ES-I3 (cell line): ENCODE measurements at regions not wholly inside any gene's neighbourhood (a gene's known extent, or its start where the extent isn't known, plus 50 kb on each side); places are given as distances from the start of the nearest gene placed in this dataset.

Experiments
- H3K36me3 ChIP-seq: 2 replicates; pipeline ENCODE4 v1.6.1; 2013; ENCODE audit warnings: mild to moderate bottlenecking, low read length, control low read depth, moderate library complexity; ENCODE audit not compliant: insufficient read depth
- H3K4me1 ChIP-seq: 2 replicates; pipeline ENCODE4 v1.6.1; 2013; ENCODE audit warnings: mild to moderate bottlenecking, control low read depth, low read length; ENCODE audit not compliant: insufficient read depth
- H3K9ac ChIP-seq: 2 replicates; pipeline ENCODE4 v1.6.1; 2013; ENCODE audit warnings: low read depth, mild to moderate bottlenecking, low read length, moderate library complexity
- H3K9me3 ChIP-seq: 2 replicates; pipeline ENCODE4 v1.6.1; 2013; ENCODE audit warnings: mild to moderate bottlenecking, low read length, moderate library complexity; ENCODE audit not compliant: control insufficient read depth, insufficient read depth

GRCh38 chr13:34748073-34748472 lies 194.0 kb upstream of the NBEA start:
- Histone ChIP-seq H3K36me3 (no peaks in the 10 kb centered on the region), H3K9me3 (no peaks in the 10 kb centered on the region), H3K4me1 (no peaks in the 10 kb centered on the region; the same call in 1 of the 2 replicates), H3K9ac (no peak overlapping the region)

DNA sequence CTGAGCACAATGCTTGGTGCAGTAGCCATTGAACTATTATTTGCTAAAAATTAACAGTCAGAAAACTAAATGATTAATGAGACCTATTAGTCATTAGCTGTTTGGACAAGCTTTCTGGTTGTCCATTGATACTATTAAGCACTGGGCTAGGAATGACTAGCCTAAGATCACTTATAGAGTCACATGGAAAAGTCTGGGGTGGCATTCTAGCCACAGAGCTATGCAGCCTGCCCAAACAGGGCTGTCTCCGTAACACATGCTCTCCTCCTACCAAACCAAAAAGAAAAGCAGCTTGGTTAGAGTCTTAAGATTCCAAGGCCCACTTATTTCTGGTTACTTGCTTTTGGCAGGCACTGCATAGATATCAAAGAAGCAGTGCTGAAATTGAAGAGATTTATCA lies 193.5 kb upstream of the NBEA start:
- Histone ChIP-seq H3K9me3 (no peaks in the 10 kb centered on the region), H3K36me3 (no peaks in the 10 kb centered on the region), H3K4me1 (no peaks in the 10 kb centered on the region; the same call in 1 of the 2 replicates), H3K9ac (no peak overlapping the region)

DNA sequence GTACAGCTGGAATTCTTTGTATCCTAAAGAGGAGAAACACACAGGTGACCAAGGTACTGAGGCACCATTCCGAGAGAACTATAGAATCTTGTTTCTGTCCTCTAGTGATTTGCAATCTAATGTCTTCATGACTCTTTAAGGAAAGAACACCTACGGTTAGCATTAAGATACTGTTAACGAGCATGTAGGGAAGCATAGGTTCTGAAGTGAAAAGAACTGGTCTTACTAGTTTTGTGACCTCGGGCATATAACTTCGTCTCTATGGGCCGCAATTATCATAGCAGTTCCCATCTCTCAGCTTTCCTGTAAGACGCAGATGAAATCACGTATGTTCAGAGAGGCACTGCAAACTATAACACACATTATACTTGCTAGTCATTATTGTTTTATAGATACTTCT lies 193.0 kb upstream of the NBEA start:
- no peak overlapping the region for H3K9ac ChIP-seq
- H3K36me3 ChIP-seq = no peaks in the 10 kb centered on the region
- H3K4me1 ChIP-seq = no peaks in the 10 kb centered on the region; the same call in 1 of the 2 replicates
- no peaks in the 10 kb centered on the region for H3K9me3 ChIP-seq

- Histone ChIP-seq H3K9ac (peak overlapping the region; percentile 43; the same call in 1 of the 2 replicates), H3K4me1 (no peaks in the 10 kb centered on the region; the same call in 1 of the 2 replicates), H3K9me3 (no peaks in the 10 kb centered on the region), H3K36me3 (no peaks in the 10 kb centered on the region)
Observed at GRCh38 chr13:34750078-34750931, 191.8 kb upstream of the NBEA start.

DNA sequence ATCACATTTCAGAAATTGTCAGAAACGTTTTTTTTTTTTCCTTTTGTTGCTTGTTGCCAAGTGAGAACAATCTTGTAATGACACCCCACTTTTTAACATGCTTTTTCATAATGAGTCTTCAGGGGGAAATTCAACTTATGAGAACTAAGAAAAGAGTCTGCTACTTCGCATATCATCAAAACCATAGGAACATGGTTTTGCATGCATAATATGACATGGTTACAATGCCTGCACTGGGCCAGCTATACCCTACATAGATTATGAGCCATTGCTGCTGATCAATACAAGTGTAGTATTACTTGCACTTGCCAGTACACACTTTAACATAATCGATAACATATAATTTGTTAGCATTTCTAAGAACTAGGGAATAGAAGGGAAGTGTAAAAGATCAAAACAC lies 191.0 kb upstream of the NBEA start:
- H3K4me1 ChIP-seq = no peaks in the 10 kb centered on the region; the same call in 1 of the 2 replicates
- no peaks in the 10 kb centered on the region for H3K9me3 ChIP-seq
- H3K36me3 ChIP-seq = no peaks in the 10 kb centered on the region
- H3K9ac ChIP-seq = no peak overlapping the region

- Histone ChIP-seq H3K9me3 (no peaks in the 10 kb centered on the region), H3K36me3 (no peaks in the 10 kb centered on the region), H3K9ac (no peak overlapping the region), H3K4me1 (no peaks in the 10 kb centered on the region; the same call in 1 of the 2 replicates)
Observed at GRCh38 chr13:34751492-34751891, 190.6 kb upstream of the NBEA start.

DNA sequence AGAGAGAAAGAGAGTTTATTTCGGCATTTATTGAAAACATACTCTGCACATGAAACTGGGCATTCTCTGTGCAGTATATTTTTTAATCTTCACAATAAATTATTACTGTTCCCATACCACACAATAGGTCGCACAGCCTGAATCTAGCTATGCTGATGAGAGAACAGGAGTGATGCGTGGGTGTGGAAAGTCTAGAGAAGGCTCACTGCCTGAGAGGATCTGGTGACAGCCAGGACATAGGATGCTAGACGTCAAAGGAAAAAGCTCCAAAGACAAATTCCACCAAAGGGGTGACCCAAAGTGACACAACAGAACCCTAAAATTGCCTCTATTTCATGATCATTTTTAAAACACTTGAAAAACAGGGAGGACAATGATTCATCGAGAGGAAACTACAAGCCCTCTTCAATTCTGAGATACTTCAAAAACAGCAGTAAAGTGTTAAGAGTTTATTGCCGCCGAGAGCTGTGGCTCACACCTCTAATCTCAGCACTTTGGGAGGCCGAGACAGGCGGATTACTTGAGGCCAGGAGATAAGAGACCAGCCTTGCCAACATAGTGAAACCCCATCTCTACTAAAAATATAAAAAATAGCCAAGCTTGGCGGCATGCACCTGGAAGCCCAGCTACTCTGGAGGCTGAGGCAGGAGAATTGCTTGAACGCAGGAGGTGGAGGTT lies 189.6 kb upstream of the NBEA start:
- no peaks in the 10 kb centered on the region; the same call in 1 of the 2 replicates for H3K4me1 ChIP-seq
- no peaks in the 10 kb centered on the region for H3K36me3 ChIP-seq
- H3K9me3 ChIP-seq = no peaks in the 10 kb centered on the region
- H3K9ac ChIP-seq = no peak overlapping the region

- no peaks in the 10 kb centered on the region for H3K36me3 ChIP-seq
- H3K4me1 ChIP-seq = no peaks in the 10 kb centered on the region
Observed at GRCh38 chr13:34756136-34756535, 185.9 kb upstream of the NBEA start.

GRCh38 chr13:34756572-34756971 lies 185.5 kb upstream of the NBEA start:
- H3K36me3 ChIP-seq = no peaks in the 10 kb centered on the region
- no peaks in the 10 kb centered on the region for H3K4me1 ChIP-seq
- H3K9me3 ChIP-seq = no peaks in the 10 kb centered on the region

More at GRCh38 chr13:34756136-34756535, 185.9 kb upstream of the NBEA start:
- Histone ChIP-seq H3K9ac (no peak overlapping the region), H3K9me3 (no peaks in the 10 kb centered on the region)

DNA sequence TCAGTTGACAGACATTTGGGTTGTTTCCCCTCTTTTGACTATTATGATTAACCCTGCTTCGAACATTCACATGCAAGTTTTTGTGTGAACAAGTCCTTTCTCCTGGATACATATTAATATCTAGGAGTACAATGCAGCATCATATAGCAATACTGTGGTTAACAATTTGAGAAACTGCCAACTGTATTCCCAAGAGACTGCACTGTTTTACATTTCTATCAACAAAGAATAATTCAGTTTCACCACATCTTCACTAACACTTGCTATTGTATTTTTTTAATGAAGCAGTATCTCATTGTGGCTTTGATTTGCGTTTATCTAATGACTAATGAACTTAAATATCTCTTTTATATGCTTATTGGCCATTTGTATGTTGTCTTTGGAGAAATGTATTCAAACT lies 184.6 kb upstream of the NBEA start:
- H3K36me3 ChIP-seq = no peaks in the 10 kb centered on the region
- no peak overlapping the region for H3K9ac ChIP-seq
- H3K9me3 ChIP-seq = no peaks in the 10 kb centered on the region
- no peaks in the 10 kb centered on the region for H3K4me1 ChIP-seq

More at GRCh38 chr13:34756572-34756971, 185.5 kb upstream of the NBEA start:
- H3K9ac ChIP-seq = no peak overlapping the region

DNA sequence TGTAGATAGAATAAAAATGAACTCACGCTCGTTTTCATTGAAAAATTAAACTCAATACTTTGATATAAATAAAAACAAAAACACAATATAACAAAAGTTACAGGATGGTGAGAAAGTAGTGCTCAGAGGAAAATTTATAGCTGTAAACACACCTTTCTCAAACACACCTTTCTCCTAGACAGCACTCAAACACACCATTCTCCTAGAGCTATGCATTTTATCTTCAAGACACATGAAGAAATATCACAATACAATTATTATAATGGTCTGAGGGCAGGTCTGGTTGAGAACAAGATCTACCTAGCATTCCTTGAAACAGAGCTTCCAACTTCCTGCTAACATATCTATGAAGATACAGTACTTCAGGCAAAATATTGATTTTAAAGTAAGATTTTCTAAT lies 183.4 kb upstream of the NBEA start:
- Histone ChIP-seq H3K4me1 (no peaks in the 10 kb centered on the region), H3K9me3 (no peaks in the 10 kb centered on the region), H3K9ac (no peak overlapping the region), H3K36me3 (no peaks in the 10 kb centered on the region)

DNA sequence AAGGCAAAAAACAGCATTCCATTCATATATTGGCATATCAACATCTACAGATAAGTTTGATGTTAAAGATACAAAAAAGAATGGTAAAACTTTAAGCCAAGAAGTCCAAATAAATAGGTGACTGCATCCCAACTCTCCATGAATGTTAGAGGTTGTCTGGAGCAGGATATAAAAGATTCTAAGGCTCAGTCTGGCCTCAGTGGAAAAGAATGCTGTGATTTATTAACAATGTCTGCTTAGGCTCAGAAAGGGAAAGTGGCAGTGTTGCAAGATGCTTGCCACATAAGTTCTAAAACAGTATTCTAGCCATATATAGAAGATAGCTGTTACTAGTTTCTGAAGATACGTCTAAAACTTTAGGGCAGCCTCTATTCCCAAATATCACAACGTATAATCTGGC lies 179.8 kb upstream of the NBEA start:
- no peak overlapping the region for H3K9ac ChIP-seq
- no peaks in the 10 kb centered on the region for H3K36me3 ChIP-seq
- no peaks in the 10 kb centered on the region for H3K9me3 ChIP-seq
- H3K4me1 ChIP-seq = no peaks in the 10 kb centered on the region

- H3K4me1 ChIP-seq = no peaks in the 10 kb centered on the region
- no peaks in the 10 kb centered on the region for H3K9me3 ChIP-seq
- no peaks in the 10 kb centered on the region for H3K36me3 ChIP-seq
- H3K9ac ChIP-seq = no peak overlapping the region
Observed at GRCh38 chr13:34764246-34764645, 177.8 kb upstream of the NBEA start.

DNA sequence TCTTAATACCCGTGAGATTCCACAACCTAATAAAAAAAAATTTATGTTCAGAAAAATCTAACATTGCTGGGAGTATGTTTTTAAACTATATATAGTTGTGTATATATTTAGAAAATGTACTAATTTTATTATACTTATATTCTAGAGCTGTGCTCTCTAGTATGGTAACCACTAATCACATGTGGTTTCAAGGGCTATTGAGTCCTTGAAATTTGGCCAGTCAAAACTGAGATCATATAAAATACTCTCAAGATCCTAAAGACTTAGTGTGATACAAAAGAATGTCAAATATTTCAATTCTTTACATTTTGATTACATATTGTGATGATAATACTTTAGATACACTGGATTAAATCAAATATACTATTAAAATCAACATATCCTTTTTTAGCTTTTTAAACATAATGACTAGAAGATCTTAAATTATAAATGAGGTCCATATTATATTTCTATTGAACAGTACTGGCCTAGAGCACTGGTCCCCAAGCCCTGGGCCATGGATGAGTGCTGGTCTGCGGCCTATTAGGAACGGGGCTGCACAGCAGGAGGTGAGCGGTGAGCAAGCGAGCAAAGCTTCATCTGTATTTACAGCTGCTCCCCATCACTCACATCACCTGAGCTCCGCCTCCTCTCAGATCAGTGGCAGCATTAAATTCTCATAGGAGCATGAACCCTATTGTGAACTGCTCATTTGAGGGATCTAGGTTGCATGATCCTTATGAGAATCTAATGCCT lies 176.5 kb upstream of the NBEA start:
- H3K9ac ChIP-seq = no peak overlapping the region
- H3K4me1 ChIP-seq = no peaks in the 10 kb centered on the region
- H3K9me3 ChIP-seq = no peaks in the 10 kb centered on the region
- no peaks in the 10 kb centered on the region for H3K36me3 ChIP-seq
